ENCODE measurements at regions not wholly inside any gene's neighbourhood (a gene's known extent, or its start where the extent isn't known, plus 50 kb on each side); places are given as distances from the start of the nearest gene placed in this dataset.

- no peak overlapping the region for H3K4me3 ChIP-seq (ENCODE audit: low read depth in 1 of 2, low read length in 2 of 2)
- TF ChIP-seq CTCF (IDR thresholded peaks at IDR 0.05; ENCODE audit: borderline replicate concordance, extremely low read depth, low read length, poor library complexity, severe bottlenecking): no peak
- TF ChIP-seq EZH2 (IDR thresholded peaks at IDR 0.05; ENCODE audit: borderline replicate concordance, low read depth, low read length, severe bottlenecking): no peak
- ATAC-seq (ENCODE audit: insufficient read depth, low read depth) (no peak), DNase-seq (no peak)
- H3K27me3 ChIP-seq (ENCODE audit: insufficient read depth, low read length, poor library complexity): no peaks in the 10 kb centered on the region
- no peak overlapping the region for H3K4me2 ChIP-seq (ENCODE audit: insufficient read depth, low read length)
- no peaks in the 10 kb centered on the region for H3K9me3 ChIP-seq (ENCODE audit: insufficient read depth, low read length, severe bottlenecking)
- no peak overlapping the region for H3K9ac ChIP-seq (ENCODE audit: low read depth, low read length)
- no peak overlapping the region for H3K27ac ChIP-seq (ENCODE audit: low read length)
- no peaks in the 10 kb centered on the region for H3K79me2 ChIP-seq (ENCODE audit: insufficient read depth, low read length)
- H3K4me1 ChIP-seq (ENCODE audit: insufficient read depth, low read length): no peaks in the 10 kb centered on the region
- H3K36me3 ChIP-seq (ENCODE audit: insufficient read depth, low read length): no peaks in the 10 kb centered on the region
- H2AFZ ChIP-seq (ENCODE audit: low read depth, low read length): no peak overlapping the region
- H4K20me1 ChIP-seq (ENCODE audit: insufficient read depth, low read length): no peaks in the 10 kb centered on the region
Measured at GRCh38 chr3:117130222-117130621, 420.6 kb downstream of the TUSC7 start.

- no peaks in the 10 kb centered on the region for H3K4me1 ChIP-seq (ENCODE audit: insufficient read depth, low read length)
- no peak overlapping the region for H3K4me2 ChIP-seq (ENCODE audit: insufficient read depth, low read length)
- no peak for DNase-seq
- H3K9me3 ChIP-seq (ENCODE audit: insufficient read depth, low read length, severe bottlenecking): no peaks in the 10 kb centered on the region
- no peak for TF ChIP-seq CTCF (IDR thresholded peaks at IDR 0.05; ENCODE audit: borderline replicate concordance, extremely low read depth, low read length, poor library complexity, severe bottlenecking)
- TF ChIP-seq EZH2 (IDR thresholded peaks at IDR 0.05; ENCODE audit: borderline replicate concordance, low read depth, low read length, severe bottlenecking): no peak
- H3K79me2 ChIP-seq (ENCODE audit: insufficient read depth, low read length): no peaks in the 10 kb centered on the region
- H4K20me1 ChIP-seq (ENCODE audit: insufficient read depth, low read length): no peaks in the 10 kb centered on the region
- no peaks in the 10 kb centered on the region for H3K36me3 ChIP-seq (ENCODE audit: insufficient read depth, low read length)
- H3K9ac ChIP-seq (ENCODE audit: low read depth, low read length): no peak overlapping the region
- ATAC-seq (ENCODE audit: insufficient read depth, low read depth): no peak
- H3K27me3 ChIP-seq (ENCODE audit: insufficient read depth, low read length, poor library complexity): no peaks in the 10 kb centered on the region
- H3K4me3 ChIP-seq (ENCODE audit: low read depth in 1 of 2, low read length in 2 of 2): no peak overlapping the region
- no peak overlapping the region for H3K27ac ChIP-seq (ENCODE audit: low read length)
- H2AFZ ChIP-seq (ENCODE audit: low read depth, low read length): no peak overlapping the region
Measured at GRCh38 chr3:117131259-117131658, 421.7 kb downstream of the TUSC7 start.

- H3K4me3 ChIP-seq (ENCODE audit: low read depth in 1 of 2, low read length in 2 of 2): no peak overlapping the region
- no peaks in the 10 kb centered on the region for H4K20me1 ChIP-seq (ENCODE audit: insufficient read depth, low read length)
- no peak for TF ChIP-seq CTCF (IDR thresholded peaks at IDR 0.05; ENCODE audit: borderline replicate concordance, extremely low read depth, low read length, poor library complexity, severe bottlenecking)
- no peak for TF ChIP-seq EZH2 (IDR thresholded peaks at IDR 0.05; ENCODE audit: borderline replicate concordance, low read depth, low read length, severe bottlenecking)
- no peak overlapping the region for H3K9ac ChIP-seq (ENCODE audit: low read depth, low read length)
- H3K27ac ChIP-seq (ENCODE audit: low read length): no peak overlapping the region
- DNase-seq: no peak
- H3K27me3 ChIP-seq (ENCODE audit: insufficient read depth, low read length, poor library complexity): no peaks in the 10 kb centered on the region
- H3K9me3 ChIP-seq (ENCODE audit: insufficient read depth, low read length, severe bottlenecking): no peaks in the 10 kb centered on the region
- H3K4me1 ChIP-seq (ENCODE audit: insufficient read depth, low read length): no peaks in the 10 kb centered on the region
- no peak overlapping the region for H2AFZ ChIP-seq (ENCODE audit: low read depth, low read length)
- no peaks in the 10 kb centered on the region for H3K79me2 ChIP-seq (ENCODE audit: insufficient read depth, low read length)
- ATAC-seq (ENCODE audit: insufficient read depth, low read depth): no peak
- no peaks in the 10 kb centered on the region for H3K36me3 ChIP-seq (ENCODE audit: insufficient read depth, low read length)
- no peak overlapping the region for H3K4me2 ChIP-seq (ENCODE audit: insufficient read depth, low read length)
Measured at GRCh38 chr3:117133066-117133465, 423.5 kb downstream of the TUSC7 start.

GRCh38 chr3:117135207-117135606 is 425.6 kb downstream of the TUSC7 start:
- no peak overlapping the region for H3K4me3 ChIP-seq (ENCODE audit: low read depth in 1 of 2, low read length in 2 of 2)
- H3K4me2 ChIP-seq (ENCODE audit: insufficient read depth, low read length): no peak overlapping the region
- ATAC-seq (ENCODE audit: insufficient read depth, low read depth) (no peak), DNase-seq (no peak)
- TF ChIP-seq EZH2 (IDR thresholded peaks at IDR 0.05; ENCODE audit: borderline replicate concordance, low read depth, low read length, severe bottlenecking): no peak
- no peak for TF ChIP-seq CTCF (IDR thresholded peaks at IDR 0.05; ENCODE audit: borderline replicate concordance, extremely low read depth, low read length, poor library complexity, severe bottlenecking)
- H3K27me3 ChIP-seq (ENCODE audit: insufficient read depth, low read length, poor library complexity): no peaks in the 10 kb centered on the region
- no peaks in the 10 kb centered on the region for H4K20me1 ChIP-seq (ENCODE audit: insufficient read depth, low read length)
- H3K9me3 ChIP-seq (ENCODE audit: insufficient read depth, low read length, severe bottlenecking): no peaks in the 10 kb centered on the region
- H3K4me1 ChIP-seq (ENCODE audit: insufficient read depth, low read length): no peaks in the 10 kb centered on the region
- no peak overlapping the region for H3K27ac ChIP-seq (ENCODE audit: low read length)
- no peak overlapping the region for H3K9ac ChIP-seq (ENCODE audit: low read depth, low read length)
- H2AFZ ChIP-seq (ENCODE audit: low read depth, low read length): no peak overlapping the region
- H3K36me3 ChIP-seq (ENCODE audit: insufficient read depth, low read length): no peaks in the 10 kb centered on the region
- no peaks in the 10 kb centered on the region for H3K79me2 ChIP-seq (ENCODE audit: insufficient read depth, low read length)
